Activated naive CD8-positive, alpha-beta T cell treated with anti-CD3 and anti-CD28 coated beads, Interleukin-2, amount 50 U/mL, for 16 hours (primary cell): ENCODE measurements at regions not wholly inside any gene's neighbourhood (a gene's known extent, or its start where the extent isn't known, plus 50 kb on each side); places are given as distances from the start of the nearest gene placed in this dataset.

Source experiments
- DNase-seq: peaks from one replicate; pipeline ENCODE4 v3.0.0-alpha.2; 2020; ENCODE audit warnings: low read depth, low spot score

DNA sequence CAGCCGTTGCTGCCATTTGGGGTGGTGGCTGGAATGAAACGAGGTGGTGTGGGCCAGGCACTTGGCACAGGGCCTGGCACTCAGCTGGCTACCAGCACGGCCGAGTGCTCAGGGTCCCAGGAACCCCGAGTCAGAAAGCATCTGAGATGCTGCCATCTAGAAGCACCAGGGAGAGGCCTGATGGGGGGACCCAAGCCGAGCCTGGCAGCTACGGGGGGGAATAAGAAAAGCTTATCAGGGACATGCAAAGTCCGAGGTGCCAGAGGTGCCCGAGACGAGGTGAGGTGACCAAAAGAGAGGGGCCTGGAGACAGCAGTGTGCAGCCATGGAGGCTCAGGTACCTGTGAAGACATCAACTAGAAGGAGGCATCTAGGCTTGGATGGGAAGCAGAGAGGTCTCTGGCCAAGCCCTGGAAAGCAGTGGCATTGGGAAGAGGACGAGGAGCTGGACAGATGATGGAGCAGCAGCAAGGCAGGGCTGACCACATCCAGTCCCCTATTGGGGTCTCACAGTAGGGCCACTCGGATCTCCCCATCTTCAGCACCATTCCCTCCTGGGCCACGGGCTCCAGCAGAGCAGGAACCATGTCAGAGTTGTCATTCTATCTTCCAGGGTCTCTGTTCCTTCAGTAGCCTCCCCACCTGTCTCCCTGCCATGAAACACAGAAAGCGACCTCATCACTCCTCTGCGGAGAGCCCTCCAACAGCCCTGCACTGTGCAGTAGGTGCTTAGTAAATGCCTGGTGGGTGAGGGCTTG, 59.3 kb upstream of the DIO3 start:
- no peak for DNase-seq

DNA sequence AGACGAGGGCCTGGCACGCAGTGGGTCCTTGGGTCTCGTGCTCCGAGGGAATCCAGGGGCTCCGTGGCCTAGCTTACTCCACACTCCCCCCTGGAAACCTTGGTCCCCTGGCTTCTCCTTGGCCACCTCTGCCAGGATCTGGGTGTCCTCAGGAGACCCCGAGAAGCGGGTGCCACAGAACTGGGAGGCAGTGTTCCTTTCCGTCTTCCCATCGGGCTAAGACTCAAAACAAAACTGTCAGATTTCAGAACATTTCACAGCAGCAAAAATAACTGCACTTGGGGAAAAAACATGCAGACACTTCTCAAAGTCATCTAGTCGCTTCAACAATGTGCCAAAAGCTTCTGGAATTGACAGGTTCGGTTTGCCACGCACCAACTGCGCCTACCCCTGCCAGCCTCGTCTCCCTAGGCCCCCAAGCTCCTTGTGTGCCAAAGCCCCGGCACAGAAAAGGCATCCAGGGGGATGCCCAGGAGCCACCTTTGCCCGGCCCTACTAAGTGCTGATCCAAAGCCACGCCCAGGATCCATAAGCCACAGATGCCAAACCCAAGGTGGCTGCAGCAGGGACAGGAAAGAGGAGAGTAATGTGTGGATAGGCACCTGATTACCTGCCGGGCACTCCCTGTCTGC, 58.4 kb upstream of the DIO3 start:
- DNase-seq, result no peak

DNA sequence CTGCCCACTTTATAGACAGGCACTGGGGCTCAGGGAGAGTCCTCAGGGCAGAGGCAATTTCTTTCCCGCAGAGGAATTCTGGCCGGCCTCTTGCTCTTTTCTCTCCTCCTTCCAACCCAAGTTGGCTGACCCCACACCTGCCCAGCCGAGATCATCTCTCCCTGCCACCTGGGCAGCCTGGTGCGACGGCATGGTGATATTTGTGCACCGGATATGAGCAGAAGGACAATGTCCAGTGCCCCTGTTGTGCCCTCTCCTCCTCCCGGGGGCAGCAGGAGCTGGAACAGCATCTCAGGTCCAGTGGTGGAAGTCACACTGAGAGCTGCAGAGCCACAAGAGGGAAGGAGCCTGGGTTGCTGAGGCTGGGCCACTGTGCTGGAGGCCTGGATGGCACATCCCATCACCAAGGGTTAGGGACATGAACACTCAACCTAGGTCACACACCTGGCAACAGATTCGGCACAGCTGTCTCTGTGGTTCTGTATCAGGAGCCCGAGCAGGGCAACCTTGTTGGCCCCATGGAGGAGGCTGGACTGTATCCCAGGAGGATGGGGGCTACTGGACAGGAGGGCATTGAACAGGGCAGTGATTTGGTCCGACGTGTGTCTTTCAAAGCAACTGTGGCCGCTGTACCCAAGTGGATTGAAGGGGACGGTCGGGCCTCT, 57.7 kb upstream of the DIO3 start:
- DNase-seq, result no peak

DNA sequence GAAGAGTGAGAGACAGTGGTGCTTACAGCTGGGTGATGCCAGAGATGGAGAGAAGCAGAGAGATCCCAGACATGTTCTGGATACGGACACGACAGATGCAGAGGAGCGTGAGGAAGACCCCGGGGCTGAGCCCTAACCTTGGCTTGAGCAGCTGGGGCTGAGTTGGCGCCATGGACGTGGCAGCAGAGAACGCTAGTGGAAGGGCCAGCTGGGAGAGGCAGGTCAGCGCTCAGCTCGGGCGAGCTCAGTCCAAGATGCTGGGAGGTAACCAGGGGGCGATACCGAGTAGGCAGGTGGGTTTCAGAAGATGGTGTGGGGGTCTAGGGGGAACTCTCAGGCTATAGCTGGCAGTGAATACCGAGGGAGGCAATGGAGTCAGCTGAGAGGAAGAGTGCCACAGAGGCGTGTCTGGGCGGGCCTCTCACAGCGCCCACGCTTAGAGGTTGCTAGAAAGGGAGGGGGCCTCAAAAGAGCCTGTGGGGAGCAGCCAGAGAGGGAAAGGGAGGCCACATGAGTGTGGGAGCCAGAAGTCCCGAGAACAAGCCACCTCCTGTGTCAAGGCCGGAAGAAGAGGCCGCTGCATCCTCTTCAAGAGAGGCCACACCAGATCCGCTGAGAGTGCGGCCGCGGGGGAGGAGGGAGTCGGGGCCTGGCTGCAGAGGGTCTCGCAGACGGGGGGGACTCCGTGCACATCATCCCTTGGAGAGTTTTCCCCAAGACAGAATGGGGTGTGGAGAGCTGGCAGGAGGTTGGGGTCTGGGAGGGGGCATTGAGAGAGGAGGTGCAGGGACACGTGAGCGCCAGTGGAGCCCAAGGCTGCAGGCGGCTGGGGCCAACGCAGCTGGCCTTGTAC, 57.0 kb upstream of the DIO3 start:
- no peak for DNase-seq

DNA sequence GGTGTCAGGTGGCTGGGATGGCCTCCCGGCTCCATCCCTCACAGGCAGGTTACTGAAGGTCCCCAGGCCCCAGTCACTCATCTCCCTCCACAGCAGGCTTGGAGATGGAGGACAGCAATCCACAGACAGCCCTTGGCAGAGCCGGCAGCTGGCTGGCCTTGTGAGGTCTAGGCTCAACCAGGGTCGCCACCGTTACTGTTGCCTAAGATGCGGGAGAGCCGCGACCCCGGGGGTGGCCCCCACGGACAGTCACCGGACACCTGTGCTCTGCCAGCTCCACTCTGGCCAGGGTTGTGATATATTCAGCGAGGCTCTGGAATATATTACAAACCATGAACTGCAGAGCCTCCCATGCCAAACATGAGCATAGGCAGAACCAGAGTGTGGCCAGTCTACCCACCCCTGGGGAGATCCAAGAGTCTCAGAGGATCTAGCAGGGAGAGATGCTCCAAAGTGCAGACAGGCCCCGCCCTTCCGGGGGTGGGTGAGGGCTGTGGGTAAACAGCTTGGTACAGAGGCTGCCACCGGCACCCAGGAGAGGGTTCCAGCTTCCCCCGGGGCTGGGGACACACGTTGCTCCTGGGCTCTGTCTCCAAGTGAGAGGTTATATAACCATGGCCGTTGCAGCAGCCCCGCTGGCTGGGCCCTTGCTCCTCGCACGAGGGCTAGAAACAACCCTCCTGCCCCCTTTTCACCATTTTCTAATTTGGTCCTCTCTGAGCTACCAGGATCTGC, 55.9 kb upstream of the DIO3 start:
- DNase-seq, result no peak

DNA sequence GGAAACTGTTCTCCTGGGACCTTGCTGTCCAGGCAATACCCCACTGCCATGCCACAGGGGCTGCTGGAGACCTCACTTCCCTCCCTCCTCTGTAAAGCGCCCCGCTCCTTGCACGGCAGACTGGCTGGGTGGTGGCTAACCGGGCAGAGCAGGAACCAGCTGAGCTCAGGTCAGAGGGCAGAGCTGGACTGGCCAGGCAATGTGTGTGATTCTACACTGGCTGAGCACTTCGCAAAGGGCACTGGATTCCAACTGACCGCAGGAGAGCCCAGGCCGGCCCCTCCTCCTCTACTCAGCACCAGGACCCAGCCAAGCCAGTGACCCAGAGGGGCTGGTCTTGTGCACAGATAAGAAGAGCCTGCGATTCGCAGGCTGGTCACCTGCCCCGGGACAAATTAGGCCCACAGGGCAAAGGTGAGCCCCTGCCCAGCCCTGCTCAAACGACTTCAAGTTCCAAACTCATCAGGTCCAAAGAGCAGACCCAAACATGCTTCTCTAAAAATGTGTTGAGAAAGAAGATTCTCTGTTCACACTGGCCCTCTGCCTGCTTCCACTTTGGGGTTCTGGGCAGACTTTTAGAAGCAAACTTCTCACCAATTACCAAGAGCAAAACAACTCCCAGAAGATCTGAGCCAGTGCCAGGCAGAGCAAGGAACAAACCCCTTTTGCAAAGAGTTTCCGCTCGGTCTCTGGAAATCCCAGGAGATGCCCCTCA, 54.9 kb upstream of the DIO3 start:
- DNase-seq, result no peak

DNA sequence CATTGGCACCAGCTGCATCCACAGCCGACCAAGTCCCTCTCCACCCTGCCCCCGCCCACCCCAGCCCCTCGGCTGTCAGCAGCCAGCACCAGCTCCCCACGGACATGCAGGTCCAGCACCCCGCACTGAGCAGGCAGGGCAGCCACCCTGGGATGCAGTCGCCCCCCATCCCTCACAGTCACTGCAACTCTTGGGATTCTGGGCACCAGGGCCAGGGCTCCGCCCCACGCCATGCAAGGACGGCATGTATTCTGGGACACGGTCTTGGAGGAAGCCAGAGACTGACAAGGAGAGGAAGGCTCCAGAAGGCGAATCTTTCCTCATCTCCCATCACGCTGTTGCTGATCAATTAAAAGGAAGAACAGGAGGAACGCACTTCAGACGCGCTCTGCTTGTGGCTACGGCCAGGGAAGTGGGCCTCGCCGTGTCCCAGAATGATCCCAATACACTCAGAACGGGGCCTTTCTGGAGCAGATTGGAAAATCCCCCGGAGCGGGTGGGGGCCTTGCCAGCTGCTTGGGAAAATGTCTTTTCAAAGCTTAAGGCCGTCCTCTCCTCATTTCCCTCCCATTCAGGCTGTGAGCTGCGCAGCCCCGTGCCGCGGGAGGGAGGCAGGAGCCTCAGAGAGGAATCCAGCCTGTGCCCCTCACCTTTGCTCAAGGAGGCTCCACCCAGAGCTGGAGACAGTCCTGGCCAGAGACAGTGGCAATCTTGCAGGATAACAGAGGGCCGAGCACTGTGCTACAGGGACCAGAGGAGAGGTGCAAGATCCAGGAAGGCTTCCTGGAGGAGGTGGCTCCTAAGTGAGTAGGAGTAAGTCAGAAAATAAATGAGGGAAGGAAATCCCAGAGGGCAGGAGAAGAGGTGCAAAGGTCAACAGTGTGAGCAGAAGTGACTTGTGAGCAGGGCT, 54.1 kb upstream of the DIO3 start:
- DNase-seq, result no peak

DNA sequence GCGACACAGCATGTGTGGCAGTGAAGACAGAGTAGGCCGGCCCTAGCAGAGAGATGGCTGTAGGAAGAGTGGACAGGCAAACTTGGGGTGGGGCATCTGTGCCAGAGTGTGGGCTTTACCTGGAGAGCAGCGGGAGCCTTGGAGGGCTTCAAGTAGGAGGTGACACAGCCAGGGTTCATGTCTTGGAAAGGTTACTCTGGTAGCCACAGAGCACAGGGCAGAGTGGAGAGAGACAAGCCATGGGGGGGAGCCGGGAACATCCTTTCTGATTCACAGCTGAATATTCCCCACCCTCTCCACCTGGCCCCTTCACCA, 53.5 kb upstream of the DIO3 start:
- no peak for DNase-seq

DNA sequence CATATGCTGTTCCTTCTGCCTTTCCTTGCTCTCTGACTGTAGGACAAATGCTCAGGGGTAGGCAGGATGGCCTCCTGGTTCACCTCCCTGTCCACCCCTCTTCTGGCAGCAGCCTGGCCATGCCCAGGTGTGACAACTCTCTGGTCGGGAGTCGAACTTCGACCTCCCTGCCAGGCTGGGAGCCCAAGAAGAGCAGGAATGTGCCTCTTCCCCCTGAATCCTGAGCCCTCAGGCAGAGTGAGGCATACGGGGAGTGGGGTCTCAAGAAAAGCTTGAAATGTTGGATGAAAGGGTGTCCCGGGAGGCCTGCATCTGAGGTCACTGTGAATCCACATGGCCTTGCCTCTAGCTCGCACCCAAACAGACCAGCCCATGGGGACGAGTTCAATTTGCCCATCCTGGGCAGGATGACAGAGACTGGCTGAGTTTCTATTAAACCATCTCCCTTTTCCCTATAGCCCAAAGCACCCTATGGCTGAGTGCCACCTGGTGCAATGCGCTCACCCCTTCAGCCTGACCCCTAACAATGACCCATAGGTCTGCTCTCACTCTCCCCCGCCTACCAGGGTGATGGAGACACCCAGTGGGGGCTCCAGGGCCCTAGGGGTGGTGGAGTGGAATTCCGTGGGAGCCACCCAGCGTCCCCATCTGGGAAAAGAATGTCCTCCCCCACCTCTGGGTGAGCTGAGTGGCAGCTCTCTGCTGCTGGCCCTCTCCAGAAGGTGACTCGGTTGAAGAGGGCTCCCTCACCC, 52.9 kb upstream of the DIO3 start:
- DNase-seq, result no peak

DNA sequence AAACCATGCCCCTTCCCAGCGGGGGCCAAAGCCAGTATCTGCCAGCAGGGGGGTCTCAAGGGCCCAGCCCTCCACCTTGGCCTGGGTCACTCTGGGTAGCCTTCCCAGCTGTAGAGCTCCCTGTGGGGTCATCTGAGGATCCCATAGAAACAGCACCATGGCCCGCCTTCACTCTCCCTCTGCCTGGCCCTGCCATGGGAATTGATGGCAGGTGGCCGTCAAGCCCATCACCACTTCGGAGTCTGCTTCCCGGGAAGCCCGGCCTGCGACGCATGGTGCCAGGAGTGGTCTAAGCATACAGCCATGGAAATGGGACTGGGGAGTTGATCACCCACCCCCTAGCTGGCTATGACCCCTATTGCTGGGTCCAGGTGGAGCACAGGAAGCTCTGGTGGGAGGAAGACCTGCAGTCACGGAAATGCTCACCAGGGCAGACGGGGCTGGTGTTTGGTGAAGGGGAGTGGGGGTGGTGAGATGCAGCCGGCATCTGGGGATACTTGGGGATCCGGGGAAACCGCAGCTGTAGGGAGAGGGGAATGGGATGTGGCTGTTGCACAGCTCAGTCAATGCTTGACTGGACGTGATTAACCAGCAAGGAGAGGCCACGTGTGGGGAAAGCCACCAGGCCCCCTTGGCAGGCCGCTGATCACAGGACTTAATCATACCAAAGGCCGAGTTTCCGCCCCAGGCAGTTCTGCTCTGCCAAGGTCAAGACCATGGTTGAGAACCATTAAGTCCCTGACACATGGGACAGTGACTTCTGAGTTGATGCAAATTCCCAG, 52.2 kb upstream of the DIO3 start:
- no peak for DNase-seq

DNA sequence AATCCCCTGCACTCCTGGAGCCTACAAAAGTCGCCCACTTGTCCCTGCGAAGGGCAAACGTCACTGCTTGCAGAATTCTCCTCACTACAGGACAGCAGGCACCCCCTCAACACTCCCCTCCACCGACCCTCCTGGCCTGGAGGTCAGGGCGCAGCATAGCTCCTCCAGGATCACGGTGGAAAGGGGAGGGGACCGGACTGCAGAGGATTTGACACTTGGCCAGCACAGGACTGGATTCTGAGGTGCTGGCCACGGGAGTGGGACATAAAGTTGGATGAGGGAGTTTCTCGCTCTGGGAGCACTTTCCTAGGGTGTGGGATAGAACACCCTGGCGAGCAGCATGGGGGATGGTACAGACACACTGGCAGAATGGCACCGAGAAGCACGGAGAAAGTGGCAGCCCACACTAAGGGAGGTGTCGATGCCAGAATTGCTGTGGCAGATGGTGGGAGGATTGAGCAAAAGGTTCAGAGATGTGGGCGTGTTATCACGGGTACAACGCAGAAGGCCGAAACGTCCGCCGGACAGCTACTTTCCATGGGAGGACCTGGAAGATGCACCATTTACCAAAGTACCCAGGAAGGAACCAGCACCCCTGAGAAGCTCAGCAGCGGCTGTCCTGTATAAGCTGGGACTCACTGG, 51.4 kb upstream of the DIO3 start:
- no peak for DNase-seq

DNA sequence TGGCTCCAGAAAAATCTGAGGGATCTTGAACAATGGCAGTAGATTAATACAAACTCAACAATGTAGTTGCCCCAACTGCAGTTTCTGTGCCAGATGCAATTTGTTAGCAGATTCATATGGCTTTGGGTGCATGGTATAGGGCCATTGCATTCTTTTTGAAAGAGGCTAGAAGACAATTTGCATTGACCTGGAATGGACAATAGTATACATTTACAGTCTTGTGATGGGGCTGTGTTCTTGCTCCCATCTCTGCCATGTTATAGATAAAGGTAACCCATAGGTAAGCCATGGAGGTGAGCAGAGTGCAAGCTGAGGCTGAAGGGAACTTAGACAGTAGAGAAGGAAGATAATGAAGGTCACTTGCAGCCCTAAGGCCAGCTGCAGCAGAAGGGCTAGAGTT, 50.1 kb upstream of the DIO3 start:
- DNase-seq, result no peak
